ENCODE measurements at regions not wholly inside any gene's neighbourhood (a gene's known extent, or its start where the extent isn't known, plus 50 kb on each side); places are given as distances from the start of the nearest gene placed in this dataset.

DNA sequence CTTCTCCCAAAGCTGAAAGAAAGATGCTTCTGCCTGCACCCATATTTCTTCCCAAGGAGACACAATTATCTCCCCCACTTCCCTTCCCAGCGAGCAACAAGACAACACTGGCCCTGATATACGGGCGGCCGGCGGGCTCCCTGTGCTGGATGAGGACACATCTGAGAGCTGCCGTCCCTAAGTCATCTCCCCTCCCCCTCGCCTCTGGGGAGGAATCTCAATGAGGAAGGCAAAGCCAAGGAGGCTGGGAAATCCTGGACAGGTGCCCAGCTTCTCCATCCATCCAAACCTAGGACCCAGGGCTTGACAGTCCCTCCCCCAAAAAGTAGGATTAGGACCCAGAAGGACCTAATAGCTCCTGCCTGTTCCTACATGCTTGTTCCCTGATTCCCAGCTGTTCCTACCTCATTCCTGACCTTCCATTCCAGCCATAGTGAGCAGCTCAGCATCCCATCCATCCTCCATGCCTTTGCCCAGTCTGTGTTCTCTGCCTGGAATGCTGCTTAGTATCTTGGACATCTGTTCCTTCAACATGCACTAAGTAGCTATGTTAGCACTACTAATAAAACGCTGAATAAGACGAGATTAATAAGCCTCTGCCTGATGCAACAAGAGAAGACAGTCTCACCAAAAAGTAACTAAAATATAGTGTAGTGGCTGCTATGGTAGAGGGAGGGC lies 167.9 kb downstream of the CCT6B start:
- H3K4me1 ChIP-seq (ENCODE audit: control insufficient read depth, insufficient read depth, low read length, poor library complexity, severe bottlenecking): no peaks in the 10 kb centered on the region
- H3K4me3 ChIP-seq (ENCODE audit: low read depth, low read length): no peak overlapping the region
- Mint-ChIP-seq H3K27ac (no peak overlapping the region), H3K27me3 (peaks cover 4% of the 10 kb centered on the region), H3K4me3 (no peak overlapping the region), H3K9me3 (peaks cover 0 to 3% (median 0%) of the 10 kb centered on the region in 7 donors), H3K4me1 (no peaks in the 10 kb centered on the region), H3K36me3 (no peaks in the 10 kb centered on the region)
- H3K27me3 ChIP-seq (ENCODE audit: control insufficient read depth, insufficient read depth, low read length): no peaks in the 10 kb centered on the region
- DNase-seq (no peak), ATAC-seq (ENCODE audit: low read depth in 2 of 2) (no peak)
- H3K9me3 ChIP-seq (ENCODE audit: control insufficient read depth in 2 of 2, low read length in 2 of 2): no peaks in the 10 kb centered on the region
- H3K36me3 ChIP-seq (ENCODE audit: control insufficient read depth, insufficient read depth, low read length): no peaks in the 10 kb centered on the region
- H3K27ac ChIP-seq (ENCODE audit: insufficient read depth, low read length, poor library complexity, severe bottlenecking): no peak overlapping the region

DNA sequence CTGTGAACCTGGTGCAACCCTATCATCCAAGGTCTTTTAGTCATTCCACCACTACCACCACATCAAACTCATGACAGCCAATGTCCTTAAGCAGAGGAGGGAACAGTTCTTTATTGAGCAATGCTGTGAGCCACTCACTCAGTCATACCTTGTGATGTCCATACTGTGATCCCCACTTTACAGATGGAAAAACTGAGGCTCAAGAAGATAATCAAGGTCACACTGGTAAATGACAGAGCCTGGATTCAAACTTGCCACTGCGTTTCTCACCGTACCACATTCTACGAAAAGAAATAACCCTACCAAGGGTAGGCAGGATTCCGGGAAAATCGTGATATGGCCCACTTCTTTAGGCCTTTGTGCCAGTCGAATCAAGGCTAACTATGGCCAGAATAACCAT lies 172.6 kb downstream of the CCT6B start:
- H3K27ac ChIP-seq (ENCODE audit: insufficient read depth, low read length, poor library complexity, severe bottlenecking): no peak overlapping the region
- no peaks in the 10 kb centered on the region for H3K36me3 ChIP-seq (ENCODE audit: control insufficient read depth, insufficient read depth, low read length)
- H3K27me3 ChIP-seq (ENCODE audit: control insufficient read depth, insufficient read depth, low read length): no peaks in the 10 kb centered on the region
- H3K36me3 Mint-ChIP-seq: no peaks in the 10 kb centered on the region
- H3K4me3 Mint-ChIP-seq: no peak overlapping the region
- no peak for DNase-seq
- H3K9me3 ChIP-seq (ENCODE audit: control insufficient read depth in 2 of 2, low read length in 2 of 2): no peaks in the 10 kb centered on the region
- H3K4me3 ChIP-seq (ENCODE audit: low read depth, low read length): no peak overlapping the region
- no peaks in the 10 kb centered on the region for H3K4me1 ChIP-seq (ENCODE audit: control insufficient read depth, insufficient read depth, low read length, poor library complexity, severe bottlenecking)
- no peak overlapping the region for H3K27ac Mint-ChIP-seq
- no peaks in the 10 kb centered on the region for H3K9me3 Mint-ChIP-seq
- H3K27me3 Mint-ChIP-seq: no peaks in the 10 kb centered on the region
- ATAC-seq (ENCODE audit: low read depth in 2 of 2): no peak
- no peaks in the 10 kb centered on the region for H3K4me1 Mint-ChIP-seq

DNA sequence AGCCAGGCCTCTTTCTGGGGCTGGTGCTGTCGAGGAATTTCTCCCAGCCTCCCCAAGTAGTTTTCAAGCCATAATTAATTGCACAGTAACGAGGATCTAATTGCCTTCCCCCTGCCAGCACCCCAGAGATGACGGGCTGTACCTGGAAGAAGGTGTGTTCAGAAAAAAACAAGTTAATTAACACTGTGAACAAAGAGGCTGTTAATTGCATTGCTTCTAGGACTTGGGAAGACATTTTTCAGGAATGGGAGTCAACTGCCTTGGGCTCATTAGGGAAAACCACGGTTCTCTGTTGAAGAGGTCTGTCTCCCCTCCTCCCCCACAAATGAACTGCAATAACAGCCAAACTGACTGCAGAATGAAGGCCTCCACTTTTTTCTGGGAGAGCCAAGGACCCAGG lies 176.7 kb downstream of the CCT6B start:
- no peaks in the 10 kb centered on the region for H3K4me1 Mint-ChIP-seq

DNA sequence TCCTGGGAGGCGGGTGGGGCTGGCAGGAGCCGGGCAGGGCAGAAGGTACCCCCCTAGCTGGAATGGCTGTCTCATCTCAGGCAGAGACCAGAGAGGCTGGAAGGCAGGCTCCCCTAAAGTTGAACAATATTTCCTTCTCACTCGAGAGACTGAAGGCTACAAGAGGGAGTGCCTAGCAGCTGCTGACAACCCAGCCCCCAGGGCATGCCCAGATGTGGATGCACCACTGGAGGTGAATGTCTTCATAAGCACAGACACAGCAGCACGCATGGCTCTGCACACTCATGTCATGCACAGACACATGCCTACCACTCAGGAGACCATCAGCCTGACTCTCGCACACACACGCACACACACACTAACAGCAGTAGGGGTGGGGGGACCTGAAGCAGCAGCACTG lies 179.0 kb downstream of the CCT6B start:
- peaks cover 0 to 1% of the 10 kb centered on the region in 2 experiments for H3K9me3 ChIP-seq (ENCODE audit: control insufficient read depth in 2 of 2, low read length in 2 of 2)
- Mint-ChIP-seq H3K27ac (no peak overlapping the region), H3K4me3 (no peak overlapping the region), H3K36me3 (no peaks in the 10 kb centered on the region), H3K9me3 (peaks cover 0 to 2% (median 0%) of the 10 kb centered on the region in 7 donors), H3K4me1 (peaks cover 0 to 4% (median under 1%) of the 10 kb centered on the region in 4 donors), H3K27me3 (no peaks in the 10 kb centered on the region)
- DNase-seq: no peak
- no peak overlapping the region for H3K4me3 ChIP-seq (ENCODE audit: low read depth, low read length)
- H3K27ac ChIP-seq (ENCODE audit: insufficient read depth, low read length, poor library complexity, severe bottlenecking): no peak overlapping the region
- H3K36me3 ChIP-seq (ENCODE audit: control insufficient read depth, insufficient read depth, low read length): no peaks in the 10 kb centered on the region
- no peaks in the 10 kb centered on the region for H3K4me1 ChIP-seq (ENCODE audit: control insufficient read depth, insufficient read depth, low read length, poor library complexity, severe bottlenecking)
- no peak for ATAC-seq (ENCODE audit: low read depth in 2 of 2)
- no peaks in the 10 kb centered on the region for H3K27me3 ChIP-seq (ENCODE audit: control insufficient read depth, insufficient read depth, low read length)

More for the DNA sequence above, 176.7 kb downstream of the CCT6B start:
- no peaks in the 10 kb centered on the region for H3K36me3 ChIP-seq (ENCODE audit: control insufficient read depth, insufficient read depth, low read length)
- no peak overlapping the region for H3K4me3 Mint-ChIP-seq
- H3K4me3 ChIP-seq (ENCODE audit: low read depth, low read length): no peak overlapping the region
- H3K4me1 ChIP-seq (ENCODE audit: control insufficient read depth, insufficient read depth, low read length, poor library complexity, severe bottlenecking): no peaks in the 10 kb centered on the region
- no peaks in the 10 kb centered on the region for H3K27me3 ChIP-seq (ENCODE audit: control insufficient read depth, insufficient read depth, low read length)
- H3K9me3 ChIP-seq (ENCODE audit: control insufficient read depth in 2 of 2, low read length in 2 of 2): peaks cover 0 to under 1% of the 10 kb centered on the region in 2 experiments
- ATAC-seq (ENCODE audit: low read depth in 2 of 2): no peak
- H3K9me3 Mint-ChIP-seq: peaks cover 0 to 2% (median 0%) of the 10 kb centered on the region in 7 donors
- H3K27ac ChIP-seq (ENCODE audit: insufficient read depth, low read length, poor library complexity, severe bottlenecking): no peak overlapping the region
- DNase-seq: no peak
- no peak overlapping the region for H3K27ac Mint-ChIP-seq
- H3K36me3 Mint-ChIP-seq: no peaks in the 10 kb centered on the region
- no peaks in the 10 kb centered on the region for H3K27me3 Mint-ChIP-seq

DNA sequence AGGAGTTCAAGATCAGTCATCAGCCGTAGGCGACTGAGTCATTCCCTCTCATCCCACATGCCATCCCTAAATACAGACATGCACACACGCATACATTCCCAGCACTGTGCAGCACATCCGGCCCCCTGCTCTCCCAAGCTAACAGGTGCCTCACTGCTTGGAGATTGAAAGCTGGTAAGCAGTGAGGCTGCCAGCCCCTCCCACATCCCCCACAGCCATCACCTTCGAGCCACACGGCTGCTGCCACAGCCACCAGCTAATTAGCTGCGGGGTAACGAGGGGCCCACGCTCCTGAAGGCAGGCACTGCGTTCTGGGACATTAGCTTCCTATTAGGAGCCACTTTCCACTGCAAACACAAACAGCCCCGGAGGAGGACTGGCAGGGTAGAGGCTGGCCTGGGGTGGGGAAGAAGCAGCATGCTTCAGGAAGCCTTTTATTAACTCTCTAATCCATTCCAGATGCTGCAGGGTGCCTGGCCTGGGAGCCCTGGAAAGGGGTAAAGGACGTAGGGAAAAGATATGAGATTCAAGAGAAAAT lies 179.6 kb downstream of the CCT6B start:
- no peak overlapping the region for H3K27ac Mint-ChIP-seq
- H3K36me3 ChIP-seq (ENCODE audit: control insufficient read depth, insufficient read depth, low read length): no peaks in the 10 kb centered on the region
- H3K4me1 ChIP-seq (ENCODE audit: control insufficient read depth, insufficient read depth, low read length, poor library complexity, severe bottlenecking): no peaks in the 10 kb centered on the region
- no peaks in the 10 kb centered on the region for H3K27me3 Mint-ChIP-seq
- H3K4me1 Mint-ChIP-seq: peaks cover 0 to 4% (median under 1%) of the 10 kb centered on the region in 4 donors
- no peak overlapping the region for H3K4me3 Mint-ChIP-seq
- H3K27me3 ChIP-seq (ENCODE audit: control insufficient read depth, insufficient read depth, low read length): peaks cover 4% of the 10 kb centered on the region
- no peak overlapping the region for H3K27ac ChIP-seq (ENCODE audit: insufficient read depth, low read length, poor library complexity, severe bottlenecking)
- no peak for ATAC-seq (ENCODE audit: low read depth in 2 of 2)
- H3K4me3 ChIP-seq (ENCODE audit: low read depth, low read length): no peak overlapping the region
- H3K36me3 Mint-ChIP-seq: no peaks in the 10 kb centered on the region
- DNase-seq: no peak
- peaks cover 0 to 2% (median 0%) of the 10 kb centered on the region in 7 donors for H3K9me3 Mint-ChIP-seq
- peaks cover 0 to 1% of the 10 kb centered on the region in 2 experiments for H3K9me3 ChIP-seq (ENCODE audit: control insufficient read depth in 2 of 2, low read length in 2 of 2)

DNA sequence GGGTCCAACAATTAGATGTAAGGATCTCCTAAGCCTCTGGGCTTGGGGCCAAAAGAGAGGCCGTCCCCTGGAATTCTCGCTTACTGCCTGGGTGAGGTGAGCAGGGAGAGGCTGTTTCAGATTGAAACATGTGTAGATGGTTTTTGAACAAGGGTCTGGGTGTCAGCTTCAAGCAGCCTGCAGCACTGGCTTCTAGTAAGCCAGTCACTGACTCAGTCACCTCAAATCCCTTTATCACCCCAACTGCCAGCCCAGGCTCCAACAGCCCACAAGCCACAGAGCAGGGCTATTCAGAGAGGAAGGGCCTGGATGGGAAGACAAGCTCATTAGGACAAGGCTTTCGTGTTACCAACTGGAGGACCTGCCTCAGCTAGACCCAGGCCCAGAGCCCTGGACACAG lies 180.2 kb downstream of the CCT6B start:
- Mint-ChIP-seq H3K27ac (no peak overlapping the region), H3K36me3 (no peaks in the 10 kb centered on the region), H3K4me1 (peaks cover 0 to 4% (median under 1%) of the 10 kb centered on the region in 4 donors), H3K9me3 (peaks cover 0 to 2% (median 0%) of the 10 kb centered on the region in 7 donors), H3K27me3 (no peaks in the 10 kb centered on the region), H3K4me3 (no peak overlapping the region)
- DNase-seq: no peak
- H3K9me3 ChIP-seq (ENCODE audit: control insufficient read depth in 2 of 2, low read length in 2 of 2): peaks cover 0 to 1% of the 10 kb centered on the region in 2 experiments
- H3K4me3 ChIP-seq (ENCODE audit: low read depth, low read length): no peak overlapping the region
- H3K36me3 ChIP-seq (ENCODE audit: control insufficient read depth, insufficient read depth, low read length): no peaks in the 10 kb centered on the region
- ATAC-seq (ENCODE audit: low read depth in 2 of 2): no peak
- no peaks in the 10 kb centered on the region for H3K4me1 ChIP-seq (ENCODE audit: control insufficient read depth, insufficient read depth, low read length, poor library complexity, severe bottlenecking)
- H3K27ac ChIP-seq (ENCODE audit: insufficient read depth, low read length, poor library complexity, severe bottlenecking): no peak overlapping the region
- H3K27me3 ChIP-seq (ENCODE audit: control insufficient read depth, insufficient read depth, low read length): peaks cover 4% of the 10 kb centered on the region

DNA sequence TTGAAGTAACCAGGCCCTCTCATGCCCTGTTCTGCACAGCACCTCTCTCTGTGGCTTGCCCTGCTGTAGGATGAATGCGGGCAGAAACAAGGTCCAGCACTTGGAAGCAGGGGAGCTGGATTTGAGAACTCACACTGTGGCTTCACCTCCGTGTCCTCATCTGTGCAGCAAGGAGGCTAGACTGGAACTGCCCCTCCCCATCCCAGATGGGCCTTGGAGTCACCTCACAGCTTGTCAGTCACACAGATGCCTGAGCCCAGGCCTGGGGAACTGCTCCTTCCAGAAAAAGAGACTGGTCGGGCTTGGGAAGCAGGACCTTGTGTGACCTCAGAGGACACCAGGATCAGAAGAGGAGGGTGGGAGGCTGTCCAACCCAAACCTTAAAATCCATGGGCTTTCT lies 180.8 kb downstream of the CCT6B start:
- no peak overlapping the region for H3K4me3 ChIP-seq (ENCODE audit: low read depth, low read length)
- peaks cover 0 to 4% (median under 1%) of the 10 kb centered on the region in 4 donors for H3K4me1 Mint-ChIP-seq
- no peaks in the 10 kb centered on the region for H3K27me3 Mint-ChIP-seq
- no peak for DNase-seq
- H3K4me3 Mint-ChIP-seq: no peak overlapping the region
- peaks cover 4% of the 10 kb centered on the region for H3K27me3 ChIP-seq (ENCODE audit: control insufficient read depth, insufficient read depth, low read length)
- H3K9me3 Mint-ChIP-seq: peaks cover 0 to 2% (median 0%) of the 10 kb centered on the region in 7 donors
- no peak overlapping the region for H3K27ac Mint-ChIP-seq
- no peak overlapping the region for H3K27ac ChIP-seq (ENCODE audit: insufficient read depth, low read length, poor library complexity, severe bottlenecking)
- no peak for ATAC-seq (ENCODE audit: low read depth in 2 of 2)
- H3K4me1 ChIP-seq (ENCODE audit: control insufficient read depth, insufficient read depth, low read length, poor library complexity, severe bottlenecking): no peaks in the 10 kb centered on the region
- H3K36me3 Mint-ChIP-seq: no peaks in the 10 kb centered on the region
- H3K9me3 ChIP-seq (ENCODE audit: control insufficient read depth in 2 of 2, low read length in 2 of 2): peaks cover 0 to 1% of the 10 kb centered on the region in 2 experiments
- no peaks in the 10 kb centered on the region for H3K36me3 ChIP-seq (ENCODE audit: control insufficient read depth, insufficient read depth, low read length)

All from CD4-positive, CD25-positive, alpha-beta regulatory T cell (primary cell).